ENCODE measurements at regions not wholly inside any gene's neighbourhood (a gene's known extent, or its start where the extent isn't known, plus 50 kb on each side); places are given as distances from the start of the nearest gene placed in this dataset.

DNA sequence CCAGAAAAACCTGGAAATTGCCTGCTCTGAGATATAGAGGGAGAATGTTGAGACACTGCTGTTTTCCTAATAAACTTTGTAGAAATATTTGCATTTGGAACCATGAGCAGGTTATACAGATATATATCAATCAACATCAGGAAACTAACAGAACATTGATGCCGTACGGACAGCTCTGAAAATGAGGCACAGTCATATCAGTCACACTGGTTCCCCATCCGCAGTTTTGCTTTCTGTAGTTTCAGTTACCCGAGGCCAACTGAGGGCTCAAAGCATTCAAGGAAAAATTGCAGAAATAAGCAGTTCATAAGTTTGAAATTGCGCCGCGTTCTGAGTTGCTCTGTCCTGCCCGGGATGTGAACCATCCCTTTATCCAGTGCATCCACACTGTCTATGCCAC lies 137.9 kb downstream of the KLF6 start:
- intact Hi-C loops (cut with DNase I): no loop called here
- no peak for TF ChIP-seq CTCF (IDR thresholded peaks at IDR 0.05)
- Histone ChIP-seq H3K4me1 (no peaks in the 10 kb centered on the region), H3K4me3 (no peak overlapping the region), H3K9me3 (no peaks in the 10 kb centered on the region), H3K27me3 (no peaks in the 10 kb centered on the region), H3K27ac (no peak overlapping the region), H3K36me3 (no peaks in the 10 kb centered on the region)
- no peak for DNase-seq
- no peak for ATAC-seq
- WGBS, 4 donors: 90 to 96% (median 93%) methylated on average over 8 of the region's 8 CpGs

- Histone ChIP-seq H3K9me3 (no peaks in the 10 kb centered on the region), H3K4me3 (no peak overlapping the region), H3K27me3 (no peaks in the 10 kb centered on the region), H3K4me1 (no peaks in the 10 kb centered on the region), H3K27ac (no peak overlapping the region), H3K36me3 (no peaks in the 10 kb centered on the region)
- TF ChIP-seq CTCF (IDR thresholded peaks at IDR 0.05): no peak
- no peak for TF ChIP-seq POLR2A (IDR thresholded peaks at IDR 0.05)
- intact Hi-C loops (cut with DNase I): no loop called here
- 81 to 95% (median 93%) methylated on average over 6 of the region's 6 CpGs for WGBS, 4 donors
- DNase-seq (no peak), ATAC-seq (no peak)
Measured at GRCh38 chr10:3645406-3645805, 139.6 kb downstream of the KLF6 start.

- ATAC-seq: no peak
- Histone ChIP-seq H3K36me3 (no peaks in the 10 kb centered on the region), H3K27ac (no peak overlapping the region), H3K9me3 (no peaks in the 10 kb centered on the region), H3K4me1 (no peaks in the 10 kb centered on the region), H3K4me3 (no peak overlapping the region), H3K27me3 (no peaks in the 10 kb centered on the region)
- TF ChIP-seq POLR2A (IDR thresholded peaks at IDR 0.05): no peak
- no peak for TF ChIP-seq CTCF (IDR thresholded peaks at IDR 0.05)
- DNase-seq: no peak
- 85 to 95% (median 89%) methylated on average over 10 of the region's 10 CpGs for WGBS, 4 donors
- intact Hi-C loops (cut with DNase I): no loop called here
Measured at GRCh38 chr10:3640816-3641215, 144.2 kb downstream of the KLF6 start.

DNA sequence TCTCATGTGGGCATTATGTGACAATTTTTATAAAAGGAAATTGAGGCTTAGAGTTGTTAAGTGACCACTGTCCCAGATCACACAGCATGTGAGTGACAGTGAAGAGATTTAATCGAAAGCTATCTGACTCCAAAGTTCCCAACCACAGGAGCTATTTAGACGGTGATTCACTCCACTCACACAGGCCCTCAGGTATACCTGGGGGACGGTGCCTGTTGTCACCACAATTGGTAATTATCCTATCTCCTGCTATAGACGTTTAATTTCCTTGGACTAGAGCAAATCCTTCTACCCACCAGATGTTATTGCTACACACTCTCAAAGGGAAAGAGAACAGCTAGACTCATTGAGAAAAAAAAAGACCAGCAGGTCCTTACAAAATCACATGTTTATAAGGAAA lies 145.5 kb downstream of the KLF6 start:
- TF ChIP-seq POLR2A (IDR thresholded peaks at IDR 0.05) (no peak), CTCF (IDR thresholded peaks at IDR 0.05) (no peak)
- Histone ChIP-seq H3K27ac (no peak overlapping the region), H3K36me3 (no peaks in the 10 kb centered on the region), H3K27me3 (no peaks in the 10 kb centered on the region), H3K9me3 (no peaks in the 10 kb centered on the region), H3K4me1 (no peaks in the 10 kb centered on the region), H3K4me3 (no peak overlapping the region)
- DNase-seq (no peak), ATAC-seq (no peak)
- intact Hi-C loops (cut with DNase I): no loop called here
- WGBS, 4 donors: 88 to 93% (median 90%) methylated on average over 4 of the region's 4 CpGs

All from heart left ventricle (tissue), 16 donors.